ENCODE measurements at regions not wholly inside any gene's neighbourhood (a gene's known extent, or its start where the extent isn't known, plus 50 kb on each side); places are given as distances from the start of the nearest gene placed in this dataset.

DNA sequence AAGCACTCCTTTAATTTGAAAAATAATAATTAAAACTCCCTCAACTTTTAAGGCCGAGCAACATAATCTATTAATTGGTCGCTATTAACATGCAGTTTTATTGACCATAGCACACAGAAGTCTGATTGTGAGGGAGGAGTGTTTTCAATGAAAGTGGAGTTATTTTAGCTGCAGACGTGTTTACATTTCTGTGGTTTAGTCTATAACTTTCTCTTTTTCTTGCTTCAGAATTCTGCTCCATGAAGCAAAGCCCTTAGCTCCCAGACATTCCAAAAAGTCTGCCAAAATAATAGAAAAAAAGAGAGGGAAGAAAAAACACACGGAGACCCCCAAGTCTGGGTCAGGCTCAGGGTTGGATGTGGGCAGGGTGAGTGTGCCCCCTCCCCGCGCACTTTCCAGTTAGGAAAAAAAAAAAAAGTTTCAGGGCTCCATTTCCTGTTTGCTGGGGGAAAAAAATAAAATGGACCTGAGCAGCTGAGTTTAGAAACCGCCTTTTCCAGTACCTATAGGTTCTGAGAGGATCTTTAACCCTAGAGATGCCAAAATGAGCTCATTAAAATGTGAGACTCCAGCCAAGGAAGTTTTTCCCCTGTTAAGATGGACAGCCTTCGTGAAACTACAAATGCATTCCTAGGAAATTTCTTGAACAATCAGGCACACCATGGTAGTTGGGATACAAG lies 143.7 kb upstream of the ETS2 start:
- Histone ChIP-seq H3K4me2 (ENCODE audit: insufficient read depth, low read length) (no peak overlapping the region), H4K20me1 (replicated peaks; ENCODE audit: control insufficient read depth, insufficient read depth, low read length) (no peaks in the 10 kb centered on the region), H3K27me3 (ENCODE audit: control insufficient read depth in 2 of 2, insufficient read depth in 2 of 2, low read length in 2 of 2) (peaks cover 15 to 24% of the 10 kb centered on the region in 2 experiments), H3K36me3 (ENCODE audit: control insufficient read depth, insufficient read depth, low read length) (no peaks in the 10 kb centered on the region), H3K27ac (ENCODE audit: extremely low read depth, low read depth, low read length) (no peak overlapping the region), H2AFZ (ENCODE audit: low read depth, low read length) (no peak overlapping the region), H3K9me3 (replicated peaks; ENCODE audit: control insufficient read depth, insufficient read depth, low read depth, low read length) (no peaks in the 10 kb centered on the region), H3K4me1 (replicated peaks in 1 of 2; ENCODE audit: control insufficient read depth in 2 of 2, insufficient read depth in 2 of 2, low read length in 2 of 2) (no peaks in the 10 kb centered on the region), H3K4me3 (no peak overlapping the region), H3K9ac (ENCODE audit: insufficient read depth in 1 of 2, low read depth in 2 of 2, low read length in 2 of 2) (no peak overlapping the region), H3K79me2 (ENCODE audit: control insufficient read depth, insufficient read depth, low read length) (no peaks in the 10 kb centered on the region), H3K9me1 (ENCODE audit: control insufficient read depth, insufficient read depth, low read length) (no peaks in the 10 kb centered on the region)
- no TSS peak for BruUV-seq (replicated peaks)
- TF ChIP-seq MTF1 (CRISPR knock-in tag; IDR thresholded peaks at IDR 0.05; ENCODE audit: borderline replicate concordance) = no peak
- TF ChIP-seq ZNF41 (CRISPR knock-in tag; conservative IDR thresholded peaks at IDR 0.05) = no peak
- no peak for TF ChIP-seq SIN3A (IDR thresholded peaks at IDR 0.05; ENCODE audit: borderline replicate concordance in 2 of 2, control insufficient read depth in 1 of 2, low read depth in 2 of 2, low read length in 2 of 2)
- no peak for TF ChIP-seq ZNF311 (CRISPR knock-in tag; IDR thresholded peaks at IDR 0.05)
- TF ChIP-seq, protein P1, sequence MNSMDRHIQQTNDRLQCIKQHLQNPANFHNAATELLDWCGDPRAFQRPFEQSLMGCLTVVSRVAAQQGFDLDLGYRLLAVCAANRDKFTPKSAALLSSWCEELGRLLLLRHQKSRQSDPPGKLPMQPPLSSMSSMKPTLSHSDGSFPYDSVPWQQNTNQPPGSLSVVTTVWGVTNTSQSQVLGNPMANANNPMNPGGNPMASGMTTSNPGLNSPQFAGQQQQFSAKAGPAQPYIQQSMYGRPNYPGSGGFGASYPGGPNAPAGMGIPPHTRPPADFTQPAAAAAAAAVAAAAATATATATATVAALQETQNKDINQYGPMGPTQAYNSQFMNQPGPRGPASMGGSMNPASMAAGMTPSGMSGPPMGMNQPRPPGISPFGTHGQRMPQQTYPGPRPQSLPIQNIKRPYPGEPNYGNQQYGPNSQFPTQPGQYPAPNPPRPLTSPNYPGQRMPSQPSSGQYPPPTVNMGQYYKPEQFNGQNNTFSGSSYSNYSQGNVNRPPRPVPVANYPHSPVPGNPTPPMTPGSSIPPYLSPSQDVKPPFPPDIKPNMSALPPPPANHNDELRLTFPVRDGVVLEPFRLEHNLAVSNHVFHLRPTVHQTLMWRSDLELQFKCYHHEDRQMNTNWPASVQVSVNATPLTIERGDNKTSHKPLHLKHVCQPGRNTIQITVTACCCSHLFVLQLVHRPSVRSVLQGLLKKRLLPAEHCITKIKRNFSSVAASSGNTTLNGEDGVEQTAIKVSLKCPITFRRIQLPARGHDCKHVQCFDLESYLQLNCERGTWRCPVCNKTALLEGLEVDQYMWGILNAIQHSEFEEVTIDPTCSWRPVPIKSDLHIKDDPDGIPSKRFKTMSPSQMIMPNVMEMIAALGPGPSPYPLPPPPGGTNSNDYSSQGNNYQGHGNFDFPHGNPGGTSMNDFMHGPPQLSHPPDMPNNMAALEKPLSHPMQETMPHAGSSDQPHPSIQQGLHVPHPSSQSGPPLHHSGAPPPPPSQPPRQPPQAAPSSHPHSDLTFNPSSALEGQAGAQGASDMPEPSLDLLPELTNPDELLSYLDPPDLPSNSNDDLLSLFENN (IDR thresholded peaks at IDR 0.05; ENCODE audit: low read depth in 2 of 2, low read length in 2 of 2) = no peak
- TF ChIP-seq, protein P2, sequence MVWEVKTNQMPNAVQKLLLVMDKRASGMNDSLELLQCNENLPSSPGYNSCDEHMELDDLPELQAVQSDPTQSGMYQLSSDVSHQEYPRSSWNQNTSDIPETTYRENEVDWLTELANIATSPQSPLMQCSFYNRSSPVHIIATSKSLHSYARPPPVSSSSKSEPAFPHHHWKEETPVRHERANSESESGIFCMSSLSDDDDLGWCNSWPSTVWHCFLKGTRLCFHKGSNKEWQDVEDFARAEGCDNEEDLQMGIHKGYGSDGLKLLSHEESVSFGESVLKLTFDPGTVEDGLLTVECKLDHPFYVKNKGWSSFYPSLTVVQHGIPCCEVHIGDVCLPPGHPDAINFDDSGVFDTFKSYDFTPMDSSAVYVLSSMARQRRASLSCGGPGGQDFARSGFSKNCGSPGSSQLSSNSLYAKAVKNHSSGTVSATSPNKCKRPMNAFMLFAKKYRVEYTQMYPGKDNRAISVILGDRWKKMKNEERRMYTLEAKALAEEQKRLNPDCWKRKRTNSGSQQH (CRISPR knock-in tag; IDR thresholded peaks at IDR 0.05) = no peak
- TF ChIP-seq ZBTB17 (CRISPR knock-in tag; IDR thresholded peaks at IDR 0.05) = no peak
- POLR2A ChIA-PET = interaction anchor here (1.0 kb wide), 1 partner anchor 612 kb away, joined by 3 read pairs; no protein-coding TSS in a partner anchor
- intact Hi-C loops (cut with micrococcal nuclease) = no loop called here
- DNase-seq (ENCODE audit: extremely low read depth in 1 of 4, low spot score in 3 of 4) = no peak
- CTCF ChIA-PET (ENCODE audit: low intra/inter-chr PET ratio) = no interaction called here
- FAIRE-seq = no peak
- 7% methylated on average over 8 of the region's 8 CpGs for WGBS (ENCODE audit: insufficient coverage, low coverage, missing lambda C conversion rate)
- no peak for ATAC-seq
- in situ Hi-C loops (cut with MboI) = no loop called here
